HCT116 (cell line): ENCODE measurements at regions not wholly inside any gene's neighbourhood (a gene's known extent, or its start where the extent isn't known, plus 50 kb on each side); places are given as distances from the start of the nearest gene placed in this dataset.

ENCODE experiments used
- EZH2 ChIP-seq: fragments of 200-600 bp; sonication (generic); IDR thresholded peaks from 2 replicates; pipeline ENCODE4 v1.6.1; 2017; ENCODE audit warnings: antibody characterized with exemption, mixed run types
- JUND ChIP-seq: IDR thresholded peaks from 2 replicates; pipeline ENCODE4 v1.6.1; 2012
- POLR2A ChIP-seq: IDR thresholded peaks from 2 replicates; pipeline ENCODE4 v1.7.0; 2011; ENCODE audit warnings: borderline replicate concordance; ENCODE audit not compliant: insufficient read depth, insufficient read length; ENCODE audit errors: extremely low read depth
- POLR2AphosphoS5 ChIP-seq: IDR thresholded peaks from 2 replicates; pipeline ENCODE4 v1.6.1; 2011; ENCODE audit warnings: mild to moderate bottlenecking, low read depth, low read length, moderate library complexity
- RAD21 ChIP-seq: IDR thresholded peaks from 2 replicates; pipeline ENCODE4 v1.6.1; 2012; ENCODE audit warnings: low read depth, mild to moderate bottlenecking
- TF ChIP-seq, protein P1 (sequence below), 3 experiments: fragments of 200-600 bp in 1 of 3; sonication (generic) in 1 of 3; IDR thresholded peaks in 2 of 3; conservative IDR thresholded peaks in 1 of 3; 2 replicates each; pipeline ENCODE4 v1.5.1; 2012 to 2017; ENCODE audit warnings: low read depth in 2 of 3, low read length in 2 of 3, antibody characterized with exemption in 1 of 3, borderline replicate concordance in 1 of 3, control low read depth in 1 of 3, mild to moderate bottlenecking in 1 of 3, mixed read lengths in 1 of 3, mixed run types in 1 of 3, moderate library complexity in 1 of 3; ENCODE audit not compliant: insufficient read depth in 1 of 3

DNA sequence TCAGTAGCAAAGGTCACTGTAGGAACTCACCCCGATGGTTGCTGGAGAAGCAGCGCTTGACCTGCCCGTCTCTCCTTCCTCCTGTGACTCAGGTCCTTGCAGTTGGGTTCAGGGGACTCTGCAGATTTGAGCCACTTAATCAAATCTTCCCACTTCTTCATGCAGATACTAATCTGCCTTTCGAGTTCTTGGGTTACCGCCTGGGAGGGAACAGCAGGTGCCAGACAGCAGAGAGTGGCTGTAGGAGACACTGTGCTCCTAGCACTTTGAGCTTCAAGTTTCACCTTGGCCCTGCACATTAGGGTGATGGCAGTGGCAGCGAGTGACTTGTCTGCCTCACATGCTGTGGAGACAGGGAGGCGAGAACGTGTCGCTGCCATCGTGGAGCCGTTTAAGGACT, 478.3 kb downstream of the PSAT1 start:
- TF ChIP-seq POLR2AphosphoS5 (no peak), POLR2A (no peak), RAD21 (no peak), EZH2 (no peak), JUND (no peak)
- TF ChIP-seq, protein P1, sequence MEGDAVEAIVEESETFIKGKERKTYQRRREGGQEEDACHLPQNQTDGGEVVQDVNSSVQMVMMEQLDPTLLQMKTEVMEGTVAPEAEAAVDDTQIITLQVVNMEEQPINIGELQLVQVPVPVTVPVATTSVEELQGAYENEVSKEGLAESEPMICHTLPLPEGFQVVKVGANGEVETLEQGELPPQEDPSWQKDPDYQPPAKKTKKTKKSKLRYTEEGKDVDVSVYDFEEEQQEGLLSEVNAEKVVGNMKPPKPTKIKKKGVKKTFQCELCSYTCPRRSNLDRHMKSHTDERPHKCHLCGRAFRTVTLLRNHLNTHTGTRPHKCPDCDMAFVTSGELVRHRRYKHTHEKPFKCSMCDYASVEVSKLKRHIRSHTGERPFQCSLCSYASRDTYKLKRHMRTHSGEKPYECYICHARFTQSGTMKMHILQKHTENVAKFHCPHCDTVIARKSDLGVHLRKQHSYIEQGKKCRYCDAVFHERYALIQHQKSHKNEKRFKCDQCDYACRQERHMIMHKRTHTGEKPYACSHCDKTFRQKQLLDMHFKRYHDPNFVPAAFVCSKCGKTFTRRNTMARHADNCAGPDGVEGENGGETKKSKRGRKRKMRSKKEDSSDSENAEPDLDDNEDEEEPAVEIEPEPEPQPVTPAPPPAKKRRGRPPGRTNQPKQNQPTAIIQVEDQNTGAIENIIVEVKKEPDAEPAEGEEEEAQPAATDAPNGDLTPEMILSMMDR (IDR thresholded peaks at IDR 0.05 in 2 of 3, conservative IDR thresholded peaks at IDR 0.05 in 1 of 3; ENCODE audit: borderline replicate concordance in 1 of 3, insufficient read depth in 1 of 3, low read depth in 2 of 3, low read length in 2 of 3), result no peak
